GM18868 (cell line): ENCODE measurements at regions not wholly inside any gene's neighbourhood (a gene's known extent, or its start where the extent isn't known, plus 50 kb on each side); places are given as distances from the start of the nearest gene placed in this dataset.
"Not testable (repeated sequence)": the region's sequence is repeated elsewhere in the genome, so short reads cannot be mapped to it uniquely, and the experiment has no call there.

Experiments
- ATAC-seq: cut with Tn5 transposase; IDR thresholded peaks from one replicate; pipeline ENCODE4 v1.9.1; 2021; ENCODE audit warnings: mild to moderate bottlenecking, moderate library complexity; ENCODE audit not compliant: unreplicated experiment

- peak; percentile 55 for ATAC-seq
These were observed 447.4 kb upstream of the TUSC1 start for GRCh38 chr9:26125693-26126092.

- ATAC-seq = not testable (repeated sequence)
These were observed 437.8 kb upstream of the TUSC1 start for GRCh38 chr9:26116085-26116484.

GRCh38 chr9:26112724-26113123 lies 434.5 kb upstream of the TUSC1 start:
- ATAC-seq = no peak

- ATAC-seq = no peak
These were observed 408.2 kb upstream of the TUSC1 start for GRCh38 chr9:26086396-26086795.

GRCh38 chr9:26081847-26082246 lies 403.6 kb upstream of the TUSC1 start:
- ATAC-seq = no peak

GRCh38 chr9:26078706-26079105 lies 400.5 kb upstream of the TUSC1 start:
- no peak for ATAC-seq

- ATAC-seq = no peak
These were observed 399.6 kb upstream of the TUSC1 start for GRCh38 chr9:26077860-26078259.

GRCh38 chr9:26067608-26068007 lies 389.4 kb upstream of the TUSC1 start:
- ATAC-seq = no peak

GRCh38 chr9:26066237-26066636 lies 388.0 kb upstream of the TUSC1 start:
- ATAC-seq = no peak

- no peak for ATAC-seq
These were observed 383.8 kb upstream of the TUSC1 start for GRCh38 chr9:26061948-26062575.

GRCh38 chr9:26058111-26058895 lies 380.1 kb upstream of the TUSC1 start:
- no peak for ATAC-seq

- no peak for ATAC-seq
These were observed 378.8 kb upstream of the TUSC1 start for GRCh38 chr9:26057050-26057449.

- ATAC-seq = no peak
These were observed 376.6 kb upstream of the TUSC1 start for GRCh38 chr9:26054600-26055520.

GRCh38 chr9:26053954-26054353 lies 375.7 kb upstream of the TUSC1 start:
- no peak for ATAC-seq

- no peak for ATAC-seq
These were observed 365.2 kb upstream of the TUSC1 start for GRCh38 chr9:26043431-26043830.

- ATAC-seq = no peak
These were observed 356.5 kb upstream of the TUSC1 start for GRCh38 chr9:26034786-26035185.

- no peak for ATAC-seq
These were observed 355.1 kb upstream of the TUSC1 start for GRCh38 chr9:26033336-26033735.

GRCh38 chr9:26026423-26027100 lies 348.3 kb upstream of the TUSC1 start:
- no peak for ATAC-seq

- no peak for ATAC-seq
These were observed 335.0 kb upstream of the TUSC1 start for GRCh38 chr9:26013199-26013598.

- ATAC-seq = no peak
These were observed 334.6 kb upstream of the TUSC1 start for GRCh38 chr9:26012797-26013196.

GRCh38 chr9:25994605-25995004 lies 316.4 kb upstream of the TUSC1 start:
- ATAC-seq = no peak
